HEK293 (cell line): ENCODE measurements at regions not wholly inside any gene's neighbourhood (a gene's known extent, or its start where the extent isn't known, plus 50 kb on each side); places are given as distances from the start of the nearest gene placed in this dataset.

Source experiments
- CTCF ChIA-PET: fragments of 350-600 bp; formaldehyde crosslinking; extraction: SDS; loops from one replicate; lab custom pipeline; 2021; ENCODE audit warnings: antibody characterized with exemption; lab: Yijun Ruan, JAX
- POLR2A ChIA-PET: fragments of 300-600 bp; formaldehyde crosslinking; extraction: SDS; loops from one replicate; lab custom pipeline; 2020; ENCODE audit warnings: antibody characterized with exemption, inconsistent platforms; lab: Yijun Ruan, JAX
- H3K27ac ChIP-seq: fragments of 200-500 bp; sonication (Bioruptor generic); 2 replicates; pipeline ENCODE4 v1.5.1; 2014; ENCODE audit warnings: low read depth, low read length, control low read depth, inconsistent platforms; ENCODE audit errors: extremely low read depth
- H3K36me3 ChIP-seq, 2 experiments: fragments of 200-500 bp in 1 of 2; sonication (Bioruptor generic) in 1 of 2; 1 replicate in 1 of 2; 2 replicates in 1 of 2; pipeline ENCODE4 v1.5.1; 2014 to 2017; ENCODE audit warnings: inconsistent platforms in 2 of 2, low read length in 2 of 2; ENCODE audit not compliant: control insufficient read depth in 2 of 2, insufficient read depth in 1 of 2
- H3K4me1 ChIP-seq: fragments of 200-500 bp; sonication (Bioruptor generic); 2 replicates; pipeline ENCODE4 v1.5.1; 2014; ENCODE audit warnings: mild to moderate bottlenecking, low read length, inconsistent platforms; ENCODE audit not compliant: control insufficient read depth, insufficient read depth
- H3K4me3 ChIP-seq: 2 replicates; pipeline ENCODE4 v1.5.1; 2011; ENCODE audit warnings: low read depth, mild to moderate bottlenecking, control low read depth, low read length, moderate library complexity
- H3K9me3 ChIP-seq: fragments of 200-500 bp; sonication (Bioruptor generic); 2 replicates; pipeline ENCODE4 v1.5.1; 2014; ENCODE audit warnings: low read depth, low read length, inconsistent platforms; ENCODE audit not compliant: control insufficient read depth, insufficient read depth
- GLIS1 ChIP-seq: fragments of 450-650 bp; formaldehyde crosslinking; IDR thresholded peaks from 2 replicates; pipeline ENCODE4 v1.5.1; 2016; ENCODE audit warnings: missing biosample characterization, missing genetic modification characterization
- HOXC10 ChIP-seq: sonication (generic); formaldehyde crosslinking; IDR thresholded peaks from 2 replicates; pipeline ENCODE4 v1.8.1; 2023; ENCODE audit warnings: mild to moderate bottlenecking, missing genetic modification reagents
- MEIS1 ChIP-seq: sonication (generic); formaldehyde crosslinking; IDR thresholded peaks from 2 replicates; pipeline ENCODE4 v1.8.1; 2022; ENCODE audit warnings: missing genetic modification reagents, mild to moderate bottlenecking, borderline replicate concordance
- OSR2 ChIP-seq: fragments of 450-650 bp; formaldehyde crosslinking; IDR thresholded peaks from 2 replicates; pipeline ENCODE4 v1.5.1; 2016; ENCODE audit warnings: missing biosample characterization, missing genetic modification characterization
- SCRT2 ChIP-seq: fragments of 450-650 bp; formaldehyde crosslinking; IDR thresholded peaks from 2 replicates; pipeline ENCODE4 v1.5.1; 2016; ENCODE audit warnings: missing biosample characterization, missing genetic modification characterization
- ZBTB48 ChIP-seq: fragments of 450-650 bp; formaldehyde crosslinking; IDR thresholded peaks from 2 replicates; pipeline ENCODE4 v1.5.1; 2016; ENCODE audit warnings: missing biosample characterization, missing genetic modification characterization
- ZFP3 ChIP-seq: fragments of 450-650 bp; formaldehyde crosslinking; IDR thresholded peaks from 2 replicates; pipeline ENCODE4 v1.5.1; 2016; ENCODE audit warnings: low read depth, missing biosample characterization, missing genetic modification characterization
- ZNF138 ChIP-seq: fragments of 450-650 bp; formaldehyde crosslinking; IDR thresholded peaks from 2 replicates; pipeline ENCODE4 v1.5.1; 2016; ENCODE audit warnings: missing biosample characterization, missing genetic modification characterization, borderline replicate concordance
- ZNF16 ChIP-seq: fragments of 450-650 bp; formaldehyde crosslinking; IDR thresholded peaks from 2 replicates; pipeline ENCODE4 v1.5.1; 2016; ENCODE audit warnings: low read depth, missing biosample characterization, missing genetic modification characterization
- ZNF366 ChIP-seq: fragments of 450-650 bp; formaldehyde crosslinking; conservative IDR thresholded peaks from 2 replicates; pipeline ENCODE4 v1.5.1; 2016; ENCODE audit warnings: missing biosample characterization, missing genetic modification characterization
- ZNF37A ChIP-seq: fragments of 450-650 bp; IDR thresholded peaks from 2 replicates; pipeline ENCODE4 v1.5.1; 2018; ENCODE audit warnings: missing biosample characterization, missing genetic modification characterization
- ZNF394 ChIP-seq: fragments of 450-650 bp; formaldehyde crosslinking; IDR thresholded peaks from 2 replicates; pipeline ENCODE4 v1.5.1; 2016; ENCODE audit warnings: missing biosample characterization, missing genetic modification characterization, mild to moderate bottlenecking, moderate library complexity, borderline replicate concordance
- ZNF416 ChIP-seq: fragments of 450-650 bp; formaldehyde crosslinking; IDR thresholded peaks from 2 replicates; pipeline ENCODE4 v1.5.1; 2016; ENCODE audit warnings: missing biosample characterization, missing genetic modification characterization
- ZNF48 ChIP-seq: fragments of 450-650 bp; formaldehyde crosslinking; IDR thresholded peaks from 2 replicates; pipeline ENCODE4 v1.5.1; 2016; ENCODE audit warnings: missing biosample characterization, missing genetic modification characterization
- ZNF521 ChIP-seq: fragments of 450-650 bp; formaldehyde crosslinking; IDR thresholded peaks from 2 replicates; pipeline ENCODE4 v1.5.1; 2017; ENCODE audit warnings: missing biosample characterization, mild to moderate bottlenecking, missing genetic modification characterization
- ZNF548 ChIP-seq: fragments of 450-650 bp; formaldehyde crosslinking; IDR thresholded peaks from 2 replicates; pipeline ENCODE4 v1.5.1; 2016; ENCODE audit warnings: missing biosample characterization, missing genetic modification characterization
- ZNF555 ChIP-seq: fragments of 450-650 bp; formaldehyde crosslinking; conservative IDR thresholded peaks from 2 replicates; pipeline ENCODE4 v1.5.1; 2017; ENCODE audit warnings: missing biosample characterization, mild to moderate bottlenecking, missing genetic modification characterization, inconsistent platforms
- ZNF571 ChIP-seq: fragments of 450-650 bp; formaldehyde crosslinking; IDR thresholded peaks from 2 replicates; pipeline ENCODE4 v1.5.0; 2017; ENCODE audit warnings: missing biosample characterization, missing genetic modification characterization
- ZNF626 ChIP-seq: fragments of 450-650 bp; sonication (Bioruptor Pico); formaldehyde crosslinking; IDR thresholded peaks from 2 replicates; pipeline ENCODE4 v1.5.1; 2018; ENCODE audit warnings: missing biosample characterization, missing genetic modification characterization, inconsistent platforms
- ZNF629 ChIP-seq: fragments of 450-650 bp; formaldehyde crosslinking; IDR thresholded peaks from 2 replicates; pipeline ENCODE4 v1.5.1; 2017; ENCODE audit warnings: missing biosample characterization, missing genetic modification characterization
- ZNF658 ChIP-seq: fragments of 450-650 bp; formaldehyde crosslinking; IDR thresholded peaks from 2 replicates; pipeline ENCODE4; 2016; ENCODE audit warnings: missing biosample characterization, missing genetic modification characterization
- ZNF660 ChIP-seq: fragments of 450-650 bp; IDR thresholded peaks from 2 replicates; pipeline ENCODE4 v1.5.1; 2018; ENCODE audit warnings: missing biosample characterization, mild to moderate bottlenecking, missing genetic modification characterization
- ZNF670 ChIP-seq: fragments of 450-650 bp; formaldehyde crosslinking; IDR thresholded peaks from 2 replicates; pipeline ENCODE4 v1.5.1; 2016; ENCODE audit warnings: missing biosample characterization, missing genetic modification characterization, low read depth
- ZNF707 ChIP-seq: fragments of 450-650 bp; formaldehyde crosslinking; IDR thresholded peaks from 2 replicates; pipeline ENCODE4 v1.5.1; 2016; ENCODE audit warnings: missing biosample characterization, missing genetic modification characterization
- ZNF843 ChIP-seq: fragments of 450-650 bp; formaldehyde crosslinking; IDR thresholded peaks from 2 replicates; pipeline ENCODE4 v1.5.1; 2016; ENCODE audit warnings: missing biosample characterization, missing genetic modification characterization
- ZXDB ChIP-seq: fragments of 450-650 bp; formaldehyde crosslinking; IDR thresholded peaks from 2 replicates; pipeline ENCODE4 v1.5.1; 2016; ENCODE audit warnings: missing biosample characterization, missing genetic modification characterization
- TF ChIP-seq, protein P1 (sequence below): fragments of 450-650 bp; formaldehyde crosslinking; IDR thresholded peaks from 2 replicates; pipeline ENCODE4 v1.5.1; 2016; ENCODE audit warnings: missing biosample characterization, missing genetic modification characterization
- TF ChIP-seq, protein P2 (sequence below): fragments of 450-650 bp; formaldehyde crosslinking; IDR thresholded peaks from 2 replicates; pipeline ENCODE4 v1.5.1; 2016; ENCODE audit warnings: missing biosample characterization, missing genetic modification characterization
- TF ChIP-seq, protein P3 (sequence below): fragments of 450-650 bp; formaldehyde crosslinking; IDR thresholded peaks from 2 replicates; pipeline ENCODE4 v1.5.1; 2016; ENCODE audit warnings: missing biosample characterization, missing genetic modification characterization

DNA sequence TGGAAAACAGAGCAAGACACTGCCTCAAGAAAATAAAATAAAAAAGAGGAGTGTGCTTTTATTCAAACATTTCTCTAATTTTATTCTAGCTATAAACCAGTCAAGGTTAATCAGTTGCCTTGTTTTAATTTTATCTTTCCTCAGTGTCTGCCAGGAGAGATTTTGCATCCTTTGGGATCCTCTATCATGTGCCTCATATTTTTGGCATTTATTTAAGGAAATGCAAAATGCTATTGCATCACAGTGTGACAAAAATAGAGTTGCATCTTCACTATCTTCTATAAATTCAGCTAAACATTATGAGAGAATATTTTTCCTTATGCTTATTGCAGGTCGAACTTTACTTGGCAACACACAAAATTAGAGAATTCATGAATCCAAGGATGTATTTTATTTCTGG, 639.0 kb upstream of the KLF12 start (continued):
- TF ChIP-seq ZNF555 (no peak), ZNF571 (tag by site-specific recombination) (no peak), ZNF629 (tag by site-specific recombination) (no peak), ZNF548 (tag by site-specific recombination) (no peak)

DNA sequence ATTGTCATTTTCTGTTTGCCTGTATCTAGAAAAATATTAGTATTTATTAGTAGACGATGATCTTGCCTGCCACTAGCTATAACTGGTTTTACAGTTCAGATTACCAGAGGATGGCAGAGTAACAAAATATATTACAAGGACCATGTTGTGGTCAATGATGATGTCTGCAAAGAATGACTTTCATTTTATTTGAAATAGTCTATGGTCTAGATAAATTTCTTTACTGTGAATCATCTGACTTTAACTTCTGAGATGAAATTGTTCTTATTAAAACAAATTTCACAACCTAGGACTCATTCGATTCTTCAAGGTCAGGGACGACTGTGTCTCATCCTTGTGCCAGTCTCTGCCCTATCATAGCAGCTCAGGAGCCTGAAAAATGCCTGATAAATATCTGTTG, 637.8 kb upstream of the KLF12 start:
- no peaks in the 10 kb centered on the region for H3K4me1 ChIP-seq
- ChIA-PET CTCF (no interaction called here), POLR2A (no interaction called here)
- no peaks in the 10 kb centered on the region for H3K9me3 ChIP-seq
- TF ChIP-seq ZNF48 (tag by site-specific recombination) (no peak), ZNF416 (tag by site-specific recombination) (no peak), ZNF626 (tag by site-specific recombination) (no peak), ZNF707 (tag by site-specific recombination) (no peak), ZNF37A (tag by site-specific recombination) (no peak), ZNF658 (tag by site-specific recombination) (no peak)
- no peak overlapping the region for H3K4me3 ChIP-seq
- H3K36me3 ChIP-seq, result no peaks in the 10 kb centered on the region
- H3K27ac ChIP-seq, result no peak overlapping the region

DNA sequence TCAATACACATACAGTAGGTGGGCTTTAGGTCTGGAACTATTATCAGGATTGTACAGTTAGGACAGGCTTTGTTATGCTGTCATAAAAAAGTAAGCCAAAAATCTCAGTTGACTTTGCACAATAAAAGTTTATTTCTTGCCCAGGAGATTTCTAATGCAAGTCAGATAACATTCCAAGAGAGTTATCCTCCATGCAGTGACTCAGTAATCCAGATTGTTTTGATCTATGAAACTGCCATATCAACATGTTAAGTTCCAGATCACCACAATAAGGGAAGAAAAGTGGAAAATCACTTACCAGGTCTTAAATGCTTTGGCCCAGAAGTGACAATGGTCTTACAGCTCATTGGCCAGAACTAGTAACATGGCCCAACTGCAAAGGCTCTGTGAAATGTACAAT, 636.2 kb upstream of the KLF12 start:
- H3K4me1 ChIP-seq, result no peaks in the 10 kb centered on the region
- H3K27ac ChIP-seq, result no peak overlapping the region
- H3K4me3 ChIP-seq, result no peak overlapping the region
- ChIA-PET CTCF (no interaction called here), POLR2A (no interaction called here)
- no peaks in the 10 kb centered on the region for H3K36me3 ChIP-seq
- TF ChIP-seq, protein P1, sequence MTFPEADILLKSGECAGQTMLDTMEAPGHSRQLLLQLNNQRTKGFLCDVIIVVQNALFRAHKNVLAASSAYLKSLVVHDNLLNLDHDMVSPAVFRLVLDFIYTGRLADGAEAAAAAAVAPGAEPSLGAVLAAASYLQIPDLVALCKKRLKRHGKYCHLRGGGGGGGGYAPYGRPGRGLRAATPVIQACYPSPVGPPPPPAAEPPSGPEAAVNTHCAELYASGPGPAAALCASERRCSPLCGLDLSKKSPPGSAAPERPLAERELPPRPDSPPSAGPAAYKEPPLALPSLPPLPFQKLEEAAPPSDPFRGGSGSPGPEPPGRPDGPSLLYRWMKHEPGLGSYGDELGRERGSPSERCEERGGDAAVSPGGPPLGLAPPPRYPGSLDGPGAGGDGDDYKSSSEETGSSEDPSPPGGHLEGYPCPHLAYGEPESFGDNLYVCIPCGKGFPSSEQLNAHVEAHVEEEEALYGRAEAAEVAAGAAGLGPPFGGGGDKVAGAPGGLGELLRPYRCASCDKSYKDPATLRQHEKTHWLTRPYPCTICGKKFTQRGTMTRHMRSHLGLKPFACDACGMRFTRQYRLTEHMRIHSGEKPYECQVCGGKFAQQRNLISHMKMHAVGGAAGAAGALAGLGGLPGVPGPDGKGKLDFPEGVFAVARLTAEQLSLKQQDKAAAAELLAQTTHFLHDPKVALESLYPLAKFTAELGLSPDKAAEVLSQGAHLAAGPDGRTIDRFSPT (tag by site-specific recombination), result no peak
- TF ChIP-seq ZNF660 (tag by site-specific recombination) (no peak), ZFP3 (tag by site-specific recombination) (no peak), MEIS1 (no peak), ZNF366 (no peak), ZNF521 (tag by site-specific recombination) (no peak), ZXDB (no peak), ZNF670 (no peak), ZBTB48 (no peak), HOXC10 (CRISPR knock-in tag) (no peak), ZNF394 (tag by site-specific recombination) (no peak), OSR2 (tag by site-specific recombination) (no peak), ZNF843 (tag by site-specific recombination) (no peak), ZNF16 (tag by site-specific recombination) (no peak), ZNF138 (tag by site-specific recombination) (no peak), GLIS1 (tag by site-specific recombination) (no peak), SCRT2 (no peak)
- TF ChIP-seq, protein P2, sequence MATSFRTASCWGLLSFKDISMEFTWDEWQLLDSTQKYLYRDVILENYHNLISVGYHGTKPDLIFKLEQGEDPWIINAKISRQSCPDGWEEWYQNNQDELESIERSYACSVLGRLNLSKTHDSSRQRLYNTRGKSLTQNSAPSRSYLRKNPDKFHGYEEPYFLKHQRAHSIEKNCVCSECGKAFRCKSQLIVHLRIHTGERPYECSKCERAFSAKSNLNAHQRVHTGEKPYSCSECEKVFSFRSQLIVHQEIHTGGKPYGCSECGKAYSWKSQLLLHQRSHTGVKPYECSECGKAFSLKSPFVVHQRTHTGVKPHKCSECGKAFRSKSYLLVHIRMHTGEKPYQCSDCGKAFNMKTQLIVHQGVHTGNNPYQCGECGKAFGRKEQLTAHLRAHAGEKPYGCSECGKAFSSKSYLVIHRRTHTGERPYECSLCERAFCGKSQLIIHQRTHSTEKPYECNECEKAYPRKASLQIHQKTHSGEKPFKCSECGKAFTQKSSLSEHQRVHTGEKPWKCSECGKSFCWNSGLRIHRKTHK (tag by site-specific recombination), result no peak
- TF ChIP-seq, protein P3, sequence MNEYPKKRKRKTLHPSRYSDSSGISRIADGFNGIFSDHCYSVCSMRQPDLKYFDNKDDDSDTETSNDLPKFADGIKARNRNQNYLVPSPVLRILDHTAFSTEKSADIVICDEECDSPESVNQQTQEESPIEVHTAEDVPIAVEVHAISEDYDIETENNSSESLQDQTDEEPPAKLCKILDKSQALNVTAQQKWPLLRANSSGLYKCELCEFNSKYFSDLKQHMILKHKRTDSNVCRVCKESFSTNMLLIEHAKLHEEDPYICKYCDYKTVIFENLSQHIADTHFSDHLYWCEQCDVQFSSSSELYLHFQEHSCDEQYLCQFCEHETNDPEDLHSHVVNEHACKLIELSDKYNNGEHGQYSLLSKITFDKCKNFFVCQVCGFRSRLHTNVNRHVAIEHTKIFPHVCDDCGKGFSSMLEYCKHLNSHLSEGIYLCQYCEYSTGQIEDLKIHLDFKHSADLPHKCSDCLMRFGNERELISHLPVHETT (tag by site-specific recombination), result no peak
- no peaks in the 10 kb centered on the region for H3K9me3 ChIP-seq
